ENCODE measurements at regions not wholly inside any gene's neighbourhood (a gene's known extent, or its start where the extent isn't known, plus 50 kb on each side); places are given as distances from the start of the nearest gene placed in this dataset.
A peak's percentile ranks its signal among the peaks of the same experiment; 100 is the strongest.

DNA sequence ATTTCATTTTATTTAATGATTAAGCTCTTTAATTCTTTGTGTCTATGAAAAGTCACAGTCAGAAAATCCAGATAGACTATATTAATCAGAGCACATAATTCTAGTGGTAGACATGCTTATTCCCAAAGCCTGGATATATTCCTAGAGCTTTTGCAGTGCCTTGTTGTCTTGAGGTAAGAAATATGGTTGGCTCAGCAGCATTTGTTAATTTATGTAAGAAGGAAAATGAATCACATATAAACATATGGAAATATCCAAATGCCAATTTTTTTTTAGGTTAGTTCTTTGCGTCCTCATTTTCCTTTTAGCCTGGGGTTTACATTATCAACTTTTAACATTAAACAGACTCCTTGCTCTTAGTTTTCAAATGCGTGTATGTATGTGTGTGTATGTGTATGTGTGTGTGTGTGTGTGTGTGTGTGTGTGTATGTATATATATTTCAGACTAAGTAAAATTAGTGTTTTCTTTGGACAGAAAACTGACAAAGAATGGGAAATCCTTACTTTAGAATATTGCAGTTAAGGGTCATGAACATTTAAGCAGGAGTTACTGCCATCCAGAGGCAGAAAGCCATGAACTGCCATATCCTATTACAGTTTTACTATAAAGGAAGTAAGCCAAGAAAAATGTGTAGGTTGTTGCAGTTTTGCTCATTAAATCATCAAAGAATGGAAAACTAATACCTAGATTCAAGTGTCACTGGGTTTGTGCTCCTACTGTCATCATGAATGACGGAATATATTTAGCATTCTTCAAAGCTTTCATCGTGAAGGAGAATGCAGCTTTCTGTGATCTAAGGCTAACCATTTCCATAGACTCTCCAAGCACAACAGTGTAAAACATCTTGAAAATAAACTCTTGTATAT, 477.1 kb upstream of the NR5A2 start (continued):
- TF ChIP-seq, protein P1, sequence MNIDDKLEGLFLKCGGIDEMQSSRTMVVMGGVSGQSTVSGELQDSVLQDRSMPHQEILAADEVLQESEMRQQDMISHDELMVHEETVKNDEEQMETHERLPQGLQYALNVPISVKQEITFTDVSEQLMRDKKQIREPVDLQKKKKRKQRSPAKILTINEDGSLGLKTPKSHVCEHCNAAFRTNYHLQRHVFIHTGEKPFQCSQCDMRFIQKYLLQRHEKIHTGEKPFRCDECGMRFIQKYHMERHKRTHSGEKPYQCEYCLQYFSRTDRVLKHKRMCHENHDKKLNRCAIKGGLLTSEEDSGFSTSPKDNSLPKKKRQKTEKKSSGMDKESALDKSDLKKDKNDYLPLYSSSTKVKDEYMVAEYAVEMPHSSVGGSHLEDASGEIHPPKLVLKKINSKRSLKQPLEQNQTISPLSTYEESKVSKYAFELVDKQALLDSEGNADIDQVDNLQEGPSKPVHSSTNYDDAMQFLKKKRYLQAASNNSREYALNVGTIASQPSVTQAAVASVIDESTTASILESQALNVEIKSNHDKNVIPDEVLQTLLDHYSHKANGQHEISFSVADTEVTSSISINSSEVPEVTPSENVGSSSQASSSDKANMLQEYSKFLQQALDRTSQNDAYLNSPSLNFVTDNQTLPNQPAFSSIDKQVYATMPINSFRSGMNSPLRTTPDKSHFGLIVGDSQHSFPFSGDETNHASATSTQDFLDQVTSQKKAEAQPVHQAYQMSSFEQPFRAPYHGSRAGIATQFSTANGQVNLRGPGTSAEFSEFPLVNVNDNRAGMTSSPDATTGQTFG (tag by site-specific recombination; IDR thresholded peaks at IDR 0.05; ENCODE audit: borderline replicate concordance), result no peak
- TF ChIP-seq, protein P2, sequence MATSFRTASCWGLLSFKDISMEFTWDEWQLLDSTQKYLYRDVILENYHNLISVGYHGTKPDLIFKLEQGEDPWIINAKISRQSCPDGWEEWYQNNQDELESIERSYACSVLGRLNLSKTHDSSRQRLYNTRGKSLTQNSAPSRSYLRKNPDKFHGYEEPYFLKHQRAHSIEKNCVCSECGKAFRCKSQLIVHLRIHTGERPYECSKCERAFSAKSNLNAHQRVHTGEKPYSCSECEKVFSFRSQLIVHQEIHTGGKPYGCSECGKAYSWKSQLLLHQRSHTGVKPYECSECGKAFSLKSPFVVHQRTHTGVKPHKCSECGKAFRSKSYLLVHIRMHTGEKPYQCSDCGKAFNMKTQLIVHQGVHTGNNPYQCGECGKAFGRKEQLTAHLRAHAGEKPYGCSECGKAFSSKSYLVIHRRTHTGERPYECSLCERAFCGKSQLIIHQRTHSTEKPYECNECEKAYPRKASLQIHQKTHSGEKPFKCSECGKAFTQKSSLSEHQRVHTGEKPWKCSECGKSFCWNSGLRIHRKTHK (tag by site-specific recombination; IDR thresholded peaks at IDR 0.05), result no peak
- TF ChIP-seq ZNF174 (tag by site-specific recombination; IDR thresholded peaks at IDR 0.05) (no peak), ZNF544 (tag by site-specific recombination; IDR thresholded peaks at IDR 0.05) (no peak), ZNF169 (tag by site-specific recombination; IDR thresholded peaks at IDR 0.05) (no peak), ZNF664 (tag by site-specific recombination; IDR thresholded peaks at IDR 0.05) (no peak), ZNF585B (tag by site-specific recombination; IDR thresholded peaks at IDR 0.05) (no peak), ZNF610 (tag by site-specific recombination; IDR thresholded peaks at IDR 0.05; ENCODE audit: borderline replicate concordance) (no peak), ZNF530 (tag by site-specific recombination; IDR thresholded peaks at IDR 0.05; ENCODE audit: low read depth) (no peak), ZNF692 (tag by site-specific recombination; IDR thresholded peaks at IDR 0.05) (no peak), ZNF510 (tag by site-specific recombination; IDR thresholded peaks at IDR 0.05; ENCODE audit: insufficient replicate concordance) (no peak), MYNN (tag by site-specific recombination; IDR thresholded peaks at IDR 0.05; ENCODE audit: borderline replicate concordance) (no peak), ZNF623 (tag by site-specific recombination; IDR thresholded peaks at IDR 0.05) (no peak), ZNF423 (tag by site-specific recombination; IDR thresholded peaks at IDR 0.05) (no peak), ZNF513 (tag by site-specific recombination; IDR thresholded peaks at IDR 0.05) (no peak), SCRT1 (tag by site-specific recombination; IDR thresholded peaks at IDR 0.05; ENCODE audit: borderline replicate concordance) (no peak), ZBTB48 (tag by site-specific recombination; IDR thresholded peaks at IDR 0.05) (no peak), ZNF184 (tag by site-specific recombination; IDR thresholded peaks at IDR 0.05) (0 out of 2 replicates have a peak, but pooled peaks have one; percentile 13), ZBTB1 (tag by site-specific recombination; IDR thresholded peaks at IDR 0.05) (no peak), TSHZ1 (tag by site-specific recombination; IDR thresholded peaks at IDR 0.05; ENCODE audit: borderline replicate concordance) (no peak), ZIC2 (tag by site-specific recombination; IDR thresholded peaks at IDR 0.05) (no peak), ZNF140 (tag by site-specific recombination; IDR thresholded peaks at IDR 0.05) (no peak)
- TF ChIP-seq, protein P3, sequence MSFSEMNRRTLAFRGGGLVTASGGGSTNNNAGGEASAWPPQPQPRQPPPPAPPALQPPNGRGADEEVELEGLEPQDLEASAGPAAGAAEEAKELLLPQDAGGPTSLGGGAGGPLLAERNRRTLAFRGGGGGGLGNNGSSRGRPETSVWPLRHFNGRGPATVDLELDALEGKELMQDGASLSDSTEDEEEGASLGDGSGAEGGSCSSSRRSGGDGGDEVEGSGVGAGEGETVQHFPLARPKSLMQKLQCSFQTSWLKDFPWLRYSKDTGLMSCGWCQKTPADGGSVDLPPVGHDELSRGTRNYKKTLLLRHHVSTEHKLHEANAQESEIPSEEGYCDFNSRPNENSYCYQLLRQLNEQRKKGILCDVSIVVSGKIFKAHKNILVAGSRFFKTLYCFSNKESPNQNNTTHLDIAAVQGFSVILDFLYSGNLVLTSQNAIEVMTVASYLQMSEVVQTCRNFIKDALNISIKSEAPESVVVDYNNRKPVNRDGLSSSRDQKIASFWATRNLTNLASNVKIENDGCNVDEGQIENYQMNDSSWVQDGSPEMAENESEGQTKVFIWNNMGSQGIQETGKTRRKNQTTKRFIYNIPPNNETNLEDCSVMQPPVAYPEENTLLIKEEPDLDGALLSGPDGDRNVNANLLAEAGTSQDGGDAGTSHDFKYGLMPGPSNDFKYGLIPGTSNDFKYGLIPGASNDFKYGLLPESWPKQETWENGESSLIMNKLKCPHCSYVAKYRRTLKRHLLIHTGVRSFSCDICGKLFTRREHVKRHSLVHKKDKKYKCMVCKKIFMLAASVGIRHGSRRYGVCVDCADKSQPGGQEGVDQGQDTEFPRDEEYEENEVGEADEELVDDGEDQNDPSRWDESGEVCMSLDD (tag by site-specific recombination; IDR thresholded peaks at IDR 0.05), result no peak
- TF ChIP-seq, protein P4, sequence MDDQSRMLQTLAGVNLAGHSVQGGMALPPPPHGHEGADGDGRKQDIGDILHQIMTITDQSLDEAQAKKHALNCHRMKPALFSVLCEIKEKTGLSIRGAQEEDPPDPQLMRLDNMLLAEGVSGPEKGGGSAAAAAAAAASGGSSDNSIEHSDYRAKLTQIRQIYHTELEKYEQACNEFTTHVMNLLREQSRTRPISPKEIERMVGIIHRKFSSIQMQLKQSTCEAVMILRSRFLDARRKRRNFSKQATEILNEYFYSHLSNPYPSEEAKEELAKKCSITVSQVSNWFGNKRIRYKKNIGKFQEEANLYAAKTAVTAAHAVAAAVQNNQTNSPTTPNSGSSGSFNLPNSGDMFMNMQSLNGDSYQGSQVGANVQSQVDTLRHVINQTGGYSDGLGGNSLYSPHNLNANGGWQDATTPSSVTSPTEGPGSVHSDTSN (CRISPR knock-in tag; IDR thresholded peaks at IDR 0.05), result no peak

Measured in HEK293 (cell line).